ENCODE measurements at regions not wholly inside any gene's neighbourhood (a gene's known extent, or its start where the extent isn't known, plus 50 kb on each side); places are given as distances from the start of the nearest gene placed in this dataset.
A peak's percentile ranks its signal among the peaks of the same experiment; 100 is the strongest.

DNA sequence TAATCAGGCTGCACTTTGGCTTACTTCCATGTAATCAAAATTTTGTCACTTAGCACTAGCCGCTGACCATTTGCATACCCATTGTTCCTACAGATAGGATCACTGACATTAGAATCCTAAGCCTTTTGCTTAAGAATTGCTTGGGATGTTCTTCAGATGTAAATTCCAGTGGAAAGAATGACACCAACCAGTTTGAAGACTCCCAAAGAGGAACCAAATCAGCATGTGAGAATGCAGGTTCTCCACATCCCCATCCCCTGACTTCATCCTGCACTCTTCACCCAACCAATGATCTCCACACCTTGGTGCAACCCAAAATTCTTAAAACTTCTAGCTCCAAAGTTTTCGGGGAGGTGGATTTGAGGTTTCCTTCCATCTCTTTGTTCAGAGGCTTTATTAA, 345.6 kb downstream of the GPAM start:
- Histone ChIP-seq H3K27ac (ENCODE audit: low read length) (no peak overlapping the region), H4K20me1 (ENCODE audit: insufficient read depth, low read depth, low read length) (no peaks in the 10 kb centered on the region), H3K79me2 (ENCODE audit: low read length) (no peaks in the 10 kb centered on the region), H3K4me1 (ENCODE audit: low read length) (no peaks in the 10 kb centered on the region), H3K4me2 (ENCODE audit: low read depth, low read length, poor library complexity, severe bottlenecking) (no peak overlapping the region), H3K36me3 (ENCODE audit: insufficient read depth, low read length) (no peaks in the 10 kb centered on the region), H3K27me3 (ENCODE audit: low read length) (no peaks in the 10 kb centered on the region), H3K9ac (ENCODE audit: low read length) (no peak overlapping the region), H3K4me3 (ENCODE audit: low read length) (no peak overlapping the region), H3K9me3 (ENCODE audit: low read length) (no peaks in the 10 kb centered on the region), H3K9me2 (replicated peaks; ENCODE audit: insufficient read depth, low read length) (no peaks in the 10 kb centered on the region), H2AFZ (ENCODE audit: low read length) (no peak overlapping the region)
- DNase-seq: no peak

GRCh38 chr10:111840546-111840945, 343.0 kb downstream of the GPAM start:
- Histone ChIP-seq H3K9me3 (ENCODE audit: low read length) (no peaks in the 10 kb centered on the region), H3K9ac (ENCODE audit: low read length) (no peak overlapping the region), H3K27ac (ENCODE audit: low read length) (no peak overlapping the region), H3K4me1 (ENCODE audit: low read length) (no peaks in the 10 kb centered on the region), H3K79me2 (ENCODE audit: low read length) (no peaks in the 10 kb centered on the region), H3K4me2 (ENCODE audit: low read depth, low read length, poor library complexity, severe bottlenecking) (no peak overlapping the region), H2AFZ (ENCODE audit: low read length) (no peak overlapping the region), H4K20me1 (ENCODE audit: insufficient read depth, low read depth, low read length) (no peaks in the 10 kb centered on the region), H3K27me3 (ENCODE audit: low read length) (0 out of 2 replicates have a peak, but pooled peaks cover 4% of the 10 kb centered on the region), H3K4me3 (ENCODE audit: low read length) (no peak overlapping the region), H3K9me2 (replicated peaks; ENCODE audit: insufficient read depth, low read length) (no peaks in the 10 kb centered on the region), H3K36me3 (ENCODE audit: insufficient read depth, low read length) (no peaks in the 10 kb centered on the region)
- DNase-seq: no peak

GRCh38 chr10:111852801-111853200, 330.8 kb downstream of the GPAM start:
- no peaks in the 10 kb centered on the region for H3K36me3 ChIP-seq (ENCODE audit: insufficient read depth, low read length)
- no peaks in the 10 kb centered on the region for H3K4me1 ChIP-seq (ENCODE audit: low read length)
- H4K20me1 ChIP-seq (ENCODE audit: insufficient read depth, low read depth, low read length): no peaks in the 10 kb centered on the region
- H3K9me2 ChIP-seq (replicated peaks; ENCODE audit: insufficient read depth, low read length): no peaks in the 10 kb centered on the region
- no peaks in the 10 kb centered on the region for H3K9me3 ChIP-seq (ENCODE audit: low read length)
- H3K4me3 ChIP-seq (ENCODE audit: low read length): no peak overlapping the region
- H3K79me2 ChIP-seq (ENCODE audit: low read length): no peaks in the 10 kb centered on the region
- DNase-seq: no peak
- H3K4me2 ChIP-seq (ENCODE audit: low read depth, low read length, poor library complexity, severe bottlenecking): no peak overlapping the region
- no peak overlapping the region for H2AFZ ChIP-seq (ENCODE audit: low read length)
- H3K27me3 ChIP-seq (ENCODE audit: low read length): no peaks in the 10 kb centered on the region
- H3K27ac ChIP-seq (ENCODE audit: low read length): no peak overlapping the region
- no peak overlapping the region for H3K9ac ChIP-seq (ENCODE audit: low read length)

- H3K36me3 ChIP-seq (ENCODE audit: insufficient read depth, low read length): no peaks in the 10 kb centered on the region
- H3K4me1 ChIP-seq (ENCODE audit: low read length): no peaks in the 10 kb centered on the region
- no peak overlapping the region for H3K4me2 ChIP-seq (ENCODE audit: low read depth, low read length, poor library complexity, severe bottlenecking)
- no peaks in the 10 kb centered on the region for H3K9me3 ChIP-seq (ENCODE audit: low read length)
- no peak for DNase-seq
- H3K27ac ChIP-seq (ENCODE audit: low read length): no peak overlapping the region
- no peaks in the 10 kb centered on the region for H4K20me1 ChIP-seq (ENCODE audit: insufficient read depth, low read depth, low read length)
- H2AFZ ChIP-seq (ENCODE audit: low read length): no peak overlapping the region
- no peak overlapping the region for H3K4me3 ChIP-seq (ENCODE audit: low read length)
- no peak overlapping the region for H3K9ac ChIP-seq (ENCODE audit: low read length)
- H3K27me3 ChIP-seq (ENCODE audit: low read length): no peaks in the 10 kb centered on the region
- H3K79me2 ChIP-seq (ENCODE audit: low read length): no peaks in the 10 kb centered on the region
- no peaks in the 10 kb centered on the region for H3K9me2 ChIP-seq (replicated peaks; ENCODE audit: insufficient read depth, low read length)
These were observed 326.9 kb downstream of the GPAM start for GRCh38 chr10:111856631-111857030.

DNA sequence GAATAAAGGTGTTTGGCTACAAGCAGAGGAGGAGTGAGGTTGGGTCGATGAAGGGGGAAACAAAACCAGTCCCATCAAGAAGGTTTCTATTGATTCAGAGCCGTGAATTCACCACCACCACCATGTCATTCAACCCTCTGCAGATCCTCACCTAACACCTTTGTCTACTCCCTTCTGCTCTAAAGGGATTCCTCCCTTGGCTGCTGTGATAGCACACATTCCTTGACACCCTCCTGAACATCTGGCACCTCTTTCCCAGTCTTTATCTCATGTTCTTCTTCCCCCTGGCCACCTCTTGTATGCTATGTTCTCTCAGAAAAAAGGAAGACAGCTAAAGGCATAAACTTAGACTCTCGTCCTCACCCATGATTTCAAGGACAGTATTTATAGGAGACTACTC, 318.0 kb downstream of the GPAM start:
- Histone ChIP-seq H3K27ac (ENCODE audit: low read length) (no peak overlapping the region), H3K4me1 (ENCODE audit: low read length) (no peaks in the 10 kb centered on the region), H3K9me3 (ENCODE audit: low read length) (no peaks in the 10 kb centered on the region), H3K9ac (ENCODE audit: low read length) (no peak overlapping the region), H3K9me2 (replicated peaks; ENCODE audit: insufficient read depth, low read length) (no peaks in the 10 kb centered on the region), H3K36me3 (ENCODE audit: insufficient read depth, low read length) (no peaks in the 10 kb centered on the region), H3K27me3 (ENCODE audit: low read length) (no peaks in the 10 kb centered on the region), H3K4me2 (ENCODE audit: low read depth, low read length, poor library complexity, severe bottlenecking) (no peak overlapping the region), H4K20me1 (ENCODE audit: insufficient read depth, low read depth, low read length) (no peaks in the 10 kb centered on the region), H3K79me2 (ENCODE audit: low read length) (no peaks in the 10 kb centered on the region), H2AFZ (ENCODE audit: low read length) (no peak overlapping the region), H3K4me3 (ENCODE audit: low read length) (no peak overlapping the region)
- no peak for DNase-seq

DNA sequence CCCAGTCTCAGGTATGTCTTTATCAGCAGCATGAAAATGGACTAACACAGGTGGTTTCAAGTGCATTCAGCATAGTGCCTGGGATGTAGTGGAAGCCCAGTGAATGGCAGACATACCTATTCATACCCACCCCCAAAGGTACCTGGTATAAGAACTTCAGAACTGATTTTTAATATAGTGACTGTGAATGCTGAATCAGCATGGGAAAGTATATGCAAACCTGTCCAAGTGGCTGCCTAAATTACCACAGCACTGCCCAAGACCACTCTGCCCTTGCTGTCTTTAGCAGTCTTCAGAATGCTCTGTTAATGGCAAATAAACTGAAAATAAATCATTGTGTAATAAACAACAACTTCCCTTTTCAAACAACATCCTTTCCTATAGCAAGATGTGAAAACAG, 312.1 kb downstream of the GPAM start:
- Histone ChIP-seq H3K27ac (ENCODE audit: low read length) (no peak overlapping the region), H3K27me3 (ENCODE audit: low read length) (no peaks in the 10 kb centered on the region), H2AFZ (ENCODE audit: low read length) (no peak overlapping the region), H3K9ac (ENCODE audit: low read length) (no peak overlapping the region), H3K36me3 (ENCODE audit: insufficient read depth, low read length) (no peaks in the 10 kb centered on the region), H3K9me3 (ENCODE audit: low read length) (no peaks in the 10 kb centered on the region), H4K20me1 (ENCODE audit: insufficient read depth, low read depth, low read length) (no peaks in the 10 kb centered on the region), H3K4me3 (ENCODE audit: low read length) (no peak overlapping the region), H3K9me2 (replicated peaks; ENCODE audit: insufficient read depth, low read length) (no peaks in the 10 kb centered on the region), H3K4me1 (ENCODE audit: low read length) (peaks cover 13% of the 10 kb centered on the region), H3K4me2 (ENCODE audit: low read depth, low read length, poor library complexity, severe bottlenecking) (no peak overlapping the region), H3K79me2 (ENCODE audit: low read length) (no peaks in the 10 kb centered on the region)
- no peak for DNase-seq

DNA sequence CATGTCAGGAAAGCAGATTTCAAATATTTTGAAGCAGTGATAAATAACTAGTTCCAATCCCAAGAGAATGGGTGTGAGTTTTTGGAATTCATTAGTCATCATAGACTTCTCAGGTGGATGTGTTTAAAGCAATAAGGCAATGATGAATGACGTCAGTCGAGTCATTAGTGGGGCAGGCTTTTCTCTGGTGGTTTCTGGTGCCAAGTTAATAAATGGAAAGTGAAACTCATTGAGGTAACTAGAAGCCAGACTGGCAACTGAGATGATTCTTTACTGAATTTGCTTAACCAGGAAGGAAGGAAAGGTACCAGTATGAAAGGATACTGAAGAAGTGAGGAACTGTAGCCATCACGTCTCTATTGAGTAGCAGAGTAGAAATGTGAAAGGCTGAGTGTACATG, 311.0 kb downstream of the GPAM start:
- no peak for DNase-seq
- H2AFZ ChIP-seq (ENCODE audit: low read length): peak overlapping the region; percentile 1; the same call in 1 of the 2 replicates
- H3K4me1 ChIP-seq (ENCODE audit: low read length): peaks cover 13% of the 10 kb centered on the region
- peak overlapping the region; percentile 31 for H3K4me2 ChIP-seq (ENCODE audit: low read depth, low read length, poor library complexity, severe bottlenecking)
- H3K9me3 ChIP-seq (ENCODE audit: low read length): no peaks in the 10 kb centered on the region
- no peaks in the 10 kb centered on the region for H4K20me1 ChIP-seq (ENCODE audit: insufficient read depth, low read depth, low read length)
- H3K27ac ChIP-seq (ENCODE audit: low read length): no peak overlapping the region
- no peaks in the 10 kb centered on the region for H3K27me3 ChIP-seq (ENCODE audit: low read length)
- no peak overlapping the region; the same call in 1 of the 2 replicates for H3K4me3 ChIP-seq (ENCODE audit: low read length)
- H3K9me2 ChIP-seq (replicated peaks; ENCODE audit: insufficient read depth, low read length): no peaks in the 10 kb centered on the region
- no peaks in the 10 kb centered on the region for H3K79me2 ChIP-seq (ENCODE audit: low read length)
- no peaks in the 10 kb centered on the region for H3K36me3 ChIP-seq (ENCODE audit: insufficient read depth, low read length)
- H3K9ac ChIP-seq (ENCODE audit: low read length): no peak overlapping the region

DNA sequence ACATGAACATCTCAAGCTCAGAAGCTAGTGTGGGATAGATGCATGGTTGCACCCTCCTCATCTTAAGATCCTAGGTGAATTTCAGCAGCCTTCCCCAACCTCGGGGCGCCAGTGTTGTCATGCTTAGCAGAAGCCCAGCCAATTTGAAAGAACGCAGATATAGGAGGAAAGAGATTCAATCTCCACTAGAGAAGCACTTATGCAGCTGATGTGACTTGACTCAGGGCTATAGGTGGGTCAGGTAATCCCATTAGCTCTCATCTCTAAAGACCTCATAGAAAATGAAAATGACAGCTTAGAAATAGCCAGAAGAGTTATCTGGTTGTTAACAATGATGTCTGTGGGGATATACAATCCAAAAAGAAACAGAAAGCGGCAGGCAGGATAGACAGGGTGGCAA, 310.5 kb downstream of the GPAM start:
- Histone ChIP-seq H2AFZ (ENCODE audit: low read length) (peak overlapping the region; percentile 1; the same call in 1 of the 2 replicates), H4K20me1 (ENCODE audit: insufficient read depth, low read depth, low read length) (no peaks in the 10 kb centered on the region), H3K9ac (ENCODE audit: low read length) (no peak overlapping the region), H3K4me3 (ENCODE audit: low read length) (no peak overlapping the region; the same call in 1 of the 2 replicates), H3K27ac (ENCODE audit: low read length) (no peak overlapping the region), H3K9me2 (replicated peaks; ENCODE audit: insufficient read depth, low read length) (no peaks in the 10 kb centered on the region), H3K36me3 (ENCODE audit: insufficient read depth, low read length) (no peaks in the 10 kb centered on the region), H3K79me2 (ENCODE audit: low read length) (no peaks in the 10 kb centered on the region), H3K4me1 (ENCODE audit: low read length) (peaks cover 13% of the 10 kb centered on the region), H3K27me3 (ENCODE audit: low read length) (no peaks in the 10 kb centered on the region), H3K4me2 (ENCODE audit: low read depth, low read length, poor library complexity, severe bottlenecking) (peak overlapping the region; percentile 31), H3K9me3 (ENCODE audit: low read length) (no peaks in the 10 kb centered on the region)
- DNase-seq: no peak

- H3K79me2 ChIP-seq (ENCODE audit: low read length): no peaks in the 10 kb centered on the region
- no peak overlapping the region for H2AFZ ChIP-seq (ENCODE audit: low read length)
- no peak overlapping the region for H3K9ac ChIP-seq (ENCODE audit: low read length)
- peak overlapping the region; percentile 31 for H3K4me2 ChIP-seq (ENCODE audit: low read depth, low read length, poor library complexity, severe bottlenecking)
- no peaks in the 10 kb centered on the region for H3K9me2 ChIP-seq (replicated peaks; ENCODE audit: insufficient read depth, low read length)
- H3K9me3 ChIP-seq (ENCODE audit: low read length): no peaks in the 10 kb centered on the region
- H3K27me3 ChIP-seq (ENCODE audit: low read length): no peaks in the 10 kb centered on the region
- H3K4me3 ChIP-seq (ENCODE audit: low read length): no peak overlapping the region
- DNase-seq: no peak
- no peaks in the 10 kb centered on the region for H3K36me3 ChIP-seq (ENCODE audit: insufficient read depth, low read length)
- H3K4me1 ChIP-seq (ENCODE audit: low read length): peaks cover 13% of the 10 kb centered on the region
- no peak overlapping the region for H3K27ac ChIP-seq (ENCODE audit: low read length)
- H4K20me1 ChIP-seq (ENCODE audit: insufficient read depth, low read depth, low read length): no peaks in the 10 kb centered on the region
These were observed 309.9 kb downstream of the GPAM start for GRCh38 chr10:111873621-111874135.

Measured in Karpas-422 (cell line).